Thyroid gland (tissue), 4 donors: ENCODE measurements at regions not wholly inside any gene's neighbourhood (a gene's known extent, or its start where the extent isn't known, plus 50 kb on each side); places are given as distances from the start of the nearest gene placed in this dataset.

Experiments used
- DNase-seq, 2 donors: peaks; one replicate each; pipeline ENCODE4 v3.0.0-alpha.2; 2019
- H3K27ac ChIP-seq, 3 donors: fragments of 200-600 bp; sonication (generic); 1 replicate in 2 of 3; 2 replicates in 1 of 3; pipeline ENCODE4 v1.5.1; 2016 to 2019; ENCODE audit warnings: mild to moderate bottlenecking in 1 of 3, moderate library complexity in 1 of 3
- H3K27me3 ChIP-seq: fragments of 200-600 bp; sonication (generic); one replicate; pipeline ENCODE4 v1.5.1; 2019
- H3K36me3 ChIP-seq, 2 donors: fragments of 200-600 bp; sonication (generic); one replicate each; pipeline ENCODE4 v1.5.1; 2016 to 2019
- H3K4me1 ChIP-seq, 2 donors: fragments of 200-600 bp; sonication (generic); one replicate each; pipeline ENCODE4 v1.5.1; 2017 to 2019
- H3K4me3 ChIP-seq, 3 donors: fragments of 200-600 bp; sonication (generic); replicated peaks in 1 of 3; 1 replicate in 2 of 3; 2 replicates in 1 of 3; pipeline ENCODE4 v1.5.1; 2016; ENCODE audit warnings: mild to moderate bottlenecking in 1 of 3
- H3K9me3 ChIP-seq: fragments of 200-600 bp; sonication (generic); one replicate; pipeline ENCODE4 v1.5.1; 2017
- POLR2A ChIP-seq, 2 donors: fragments of 450-650 bp; IDR thresholded peaks; one replicate each; pipeline ENCODE4 v1.6.1; 2017; ENCODE audit warnings: antibody characterized with exemption in 2 of 2, mild to moderate bottlenecking in 2 of 2, moderate library complexity in 1 of 2
- WGBS, 2 donors: methylation state at CpG; one replicate each; pipeline ENCODE4 v1.1.5; 2017; 5-methylcytosine and 5-hydroxymethylcytosine counted together
- intact Hi-C: fragments of 100-400 bp; cut with DNase I; formaldehyde crosslinking; loops from one replicate; pipeline ENCODE4 v1.15.1; 2023
- TF ChIP-seq, protein P1 (sequence below), 6 experiments: fragments of 200-600 bp in 3 of 6; fragments of 450-650 bp in 3 of 6; sonication (generic) in 3 of 6; IDR thresholded peaks; one replicate each; pipeline ENCODE4 v1.5.1; 2016 to 2019; ENCODE audit warnings: antibody characterized with exemption in 6 of 6, mild to moderate bottlenecking in 2 of 6, inconsistent platforms in 1 of 6, moderate library complexity in 1 of 6

DNA sequence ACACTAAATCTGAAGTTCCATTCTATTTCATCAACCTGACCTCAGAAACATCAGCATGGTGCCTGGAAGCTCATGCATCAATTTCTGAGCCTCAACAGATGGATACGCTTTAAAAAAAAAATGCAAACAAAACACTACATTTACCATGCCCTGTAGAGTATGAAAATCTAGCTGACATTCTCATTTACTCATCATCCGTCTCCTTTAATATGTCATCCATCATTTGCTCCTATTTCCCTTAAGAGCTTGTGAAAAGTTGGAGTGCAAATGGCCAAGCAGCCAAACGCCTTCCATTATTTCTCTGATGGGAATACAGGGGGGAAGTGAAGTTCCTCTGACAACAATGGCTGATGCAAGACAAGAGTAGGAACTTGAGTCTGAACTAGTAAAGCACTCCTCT lies 295.0 kb downstream of the TGFB2 start:
- Histone ChIP-seq H3K4me3 (no peak overlapping the region), H3K27ac (no peak overlapping the region), H3K27me3 (no peaks in the 10 kb centered on the region), H3K4me1 (no peaks in the 10 kb centered on the region), H3K36me3 (no peaks in the 10 kb centered on the region), H3K9me3 (no peaks in the 10 kb centered on the region)
- intact Hi-C loops, result no loop called here
- TF ChIP-seq, protein P1, sequence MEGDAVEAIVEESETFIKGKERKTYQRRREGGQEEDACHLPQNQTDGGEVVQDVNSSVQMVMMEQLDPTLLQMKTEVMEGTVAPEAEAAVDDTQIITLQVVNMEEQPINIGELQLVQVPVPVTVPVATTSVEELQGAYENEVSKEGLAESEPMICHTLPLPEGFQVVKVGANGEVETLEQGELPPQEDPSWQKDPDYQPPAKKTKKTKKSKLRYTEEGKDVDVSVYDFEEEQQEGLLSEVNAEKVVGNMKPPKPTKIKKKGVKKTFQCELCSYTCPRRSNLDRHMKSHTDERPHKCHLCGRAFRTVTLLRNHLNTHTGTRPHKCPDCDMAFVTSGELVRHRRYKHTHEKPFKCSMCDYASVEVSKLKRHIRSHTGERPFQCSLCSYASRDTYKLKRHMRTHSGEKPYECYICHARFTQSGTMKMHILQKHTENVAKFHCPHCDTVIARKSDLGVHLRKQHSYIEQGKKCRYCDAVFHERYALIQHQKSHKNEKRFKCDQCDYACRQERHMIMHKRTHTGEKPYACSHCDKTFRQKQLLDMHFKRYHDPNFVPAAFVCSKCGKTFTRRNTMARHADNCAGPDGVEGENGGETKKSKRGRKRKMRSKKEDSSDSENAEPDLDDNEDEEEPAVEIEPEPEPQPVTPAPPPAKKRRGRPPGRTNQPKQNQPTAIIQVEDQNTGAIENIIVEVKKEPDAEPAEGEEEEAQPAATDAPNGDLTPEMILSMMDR (IDR thresholded peaks at IDR 0.05), result no peak
- TF ChIP-seq POLR2A (IDR thresholded peaks at IDR 0.05), result no peak
- DNase-seq, result no peak
- WGBS, 2 donors, result 92% methylated on average over 3 of the region's 3 CpGs

DNA sequence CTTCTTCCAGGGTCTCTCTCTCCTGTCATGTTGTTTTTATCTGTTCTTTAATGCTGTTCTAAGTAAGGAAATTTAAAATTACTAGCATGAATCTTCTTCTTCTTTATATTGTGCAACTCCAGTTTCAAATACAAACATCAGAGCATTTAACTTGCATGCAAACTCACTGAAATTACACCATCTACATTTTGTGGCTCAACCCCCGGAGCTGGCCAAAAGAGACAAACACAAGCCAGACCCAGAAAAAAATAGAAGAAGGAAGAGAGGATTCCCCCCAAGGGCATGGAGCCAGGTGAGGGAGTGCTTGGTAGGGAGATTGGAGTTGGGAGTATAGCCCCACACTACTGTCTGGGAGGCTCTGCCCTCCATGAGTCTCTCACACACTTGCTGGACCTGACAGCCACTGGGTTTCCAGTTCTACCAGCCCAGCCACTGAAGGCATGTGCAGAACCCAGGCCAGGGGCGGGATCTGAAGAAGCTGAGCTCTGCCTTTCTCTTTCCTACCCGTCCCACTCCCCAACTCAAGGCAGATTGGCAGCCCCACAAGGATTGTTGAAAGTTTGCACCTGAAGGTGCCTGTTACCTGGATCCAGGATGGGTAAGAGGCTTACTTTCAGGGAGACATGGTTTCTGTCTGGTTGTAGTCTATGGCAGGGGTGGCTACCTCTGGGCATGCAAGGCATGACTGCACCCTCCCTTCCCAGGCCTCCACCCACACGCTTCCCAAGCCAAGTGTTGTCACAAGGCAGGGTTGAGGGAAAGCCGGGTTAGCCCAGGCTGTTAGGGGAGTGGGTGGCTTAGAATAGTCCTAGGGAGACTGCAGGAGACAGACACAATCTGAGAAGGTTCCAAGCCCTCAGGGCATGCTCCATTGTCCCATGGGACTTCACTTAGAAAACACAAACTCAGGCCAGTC lies 297.2 kb downstream of the TGFB2 start:
- no peaks in the 10 kb centered on the region for H3K36me3 ChIP-seq
- WGBS, 2 donors, result 83 to 87% methylated on average over 4 to 5 of the region's 5 CpGs
- intact Hi-C loops, result no loop called here
- peak in 1 of 2 donors; percentile 2 for DNase-seq
- H3K4me1 ChIP-seq, result no peaks in the 10 kb centered on the region
- H3K27ac ChIP-seq, result no peak overlapping the region
- TF ChIP-seq, protein P1 (IDR thresholded peaks at IDR 0.05), result no peak
- TF ChIP-seq POLR2A (IDR thresholded peaks at IDR 0.05), result no peak
- H3K9me3 ChIP-seq, result no peaks in the 10 kb centered on the region
- H3K27me3 ChIP-seq, result no peaks in the 10 kb centered on the region
- no peak overlapping the region for H3K4me3 ChIP-seq

DNA sequence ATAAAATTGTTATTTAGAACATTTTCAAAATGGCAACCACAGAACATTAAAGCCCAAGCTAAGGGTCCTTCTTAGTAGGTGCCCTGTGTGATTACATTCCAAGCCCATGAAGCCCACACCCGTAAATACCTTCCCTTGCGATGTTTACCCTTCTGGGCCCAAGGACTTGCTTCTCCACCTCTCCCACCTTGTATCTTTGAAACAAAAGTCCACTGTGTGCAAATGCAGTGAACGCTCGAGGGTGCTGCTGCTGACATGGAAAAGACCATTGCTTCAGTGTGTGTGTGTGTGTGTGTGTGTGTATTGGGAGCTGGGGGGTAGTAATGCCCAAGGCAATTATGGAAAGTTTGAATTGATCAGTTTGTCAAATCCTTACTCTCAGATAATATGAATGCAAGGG lies 298.1 kb downstream of the TGFB2 start:
- Histone ChIP-seq H3K27me3 (no peaks in the 10 kb centered on the region), H3K4me1 (no peaks in the 10 kb centered on the region), H3K4me3 (no peak overlapping the region), H3K27ac (no peak overlapping the region), H3K36me3 (no peaks in the 10 kb centered on the region), H3K9me3 (no peaks in the 10 kb centered on the region)
- WGBS, 2 donors, result 91 to 95% methylated on average over 4 of the region's 4 CpGs
- TF ChIP-seq, protein P1 (IDR thresholded peaks at IDR 0.05), result no peak
- TF ChIP-seq POLR2A (IDR thresholded peaks at IDR 0.05), result no peak
- DNase-seq, result no peak
- intact Hi-C loops, result no loop called here

DNA sequence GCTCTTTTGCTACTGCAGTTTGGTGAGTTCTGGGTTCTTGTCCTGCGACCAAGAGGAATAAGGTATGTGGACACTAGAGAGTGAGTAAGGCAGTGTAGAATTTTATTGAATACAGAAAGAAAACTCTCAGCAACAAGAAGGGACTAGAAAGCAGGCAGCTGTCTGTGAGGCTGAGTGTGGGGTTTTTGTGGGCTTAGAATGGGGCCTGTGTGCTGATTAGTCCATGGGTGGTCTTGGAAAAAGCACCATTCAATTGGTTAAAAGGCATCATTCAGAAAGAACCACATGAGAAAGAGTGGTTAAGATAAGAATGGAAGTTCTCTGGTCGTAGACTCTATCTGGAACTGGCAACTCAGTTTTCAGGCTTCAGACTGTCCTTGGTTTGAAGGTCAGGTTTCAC lies 298.8 kb downstream of the TGFB2 start:
- no peaks in the 10 kb centered on the region for H3K4me1 ChIP-seq
- intact Hi-C loops, result no loop called here
- H3K9me3 ChIP-seq, result no peaks in the 10 kb centered on the region
- no peak overlapping the region for H3K4me3 ChIP-seq
- DNase-seq, result no peak
- 94% methylated on average over 2 of the region's 2 CpGs for WGBS, 2 donors
- H3K36me3 ChIP-seq, result no peaks in the 10 kb centered on the region
- no peaks in the 10 kb centered on the region for H3K27me3 ChIP-seq
- no peak for TF ChIP-seq POLR2A (IDR thresholded peaks at IDR 0.05)
- H3K27ac ChIP-seq, result no peak overlapping the region

DNA sequence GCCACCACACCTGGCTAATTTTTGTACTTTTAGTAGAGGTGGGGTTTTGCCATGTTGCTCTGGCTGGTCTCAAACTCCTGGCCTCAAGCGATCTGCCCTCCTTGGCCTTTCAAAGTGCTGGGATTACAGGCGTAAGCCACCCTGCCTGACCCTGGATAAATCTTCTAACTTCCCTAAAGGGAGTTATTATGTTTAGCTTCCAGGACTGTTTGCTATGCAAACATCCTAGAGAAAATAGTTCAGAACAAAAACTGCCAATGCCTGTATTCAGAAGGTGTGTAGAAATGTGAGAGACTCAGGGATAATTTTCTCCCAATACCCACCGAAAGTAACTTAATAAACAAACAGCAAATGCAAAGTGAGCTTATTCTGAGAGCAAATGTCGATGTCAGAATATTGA lies 301.2 kb downstream of the TGFB2 start:
- Histone ChIP-seq H3K27me3 (no peaks in the 10 kb centered on the region), H3K27ac (no peak overlapping the region), H3K9me3 (no peaks in the 10 kb centered on the region), H3K4me1 (no peaks in the 10 kb centered on the region), H3K4me3 (no peak overlapping the region), H3K36me3 (no peaks in the 10 kb centered on the region)
- intact Hi-C loops, result no loop called here
- 83 to 85% methylated on average over 4 of the region's 4 CpGs for WGBS, 2 donors
- DNase-seq, result no peak
- TF ChIP-seq POLR2A (IDR thresholded peaks at IDR 0.05), result no peak
- TF ChIP-seq, protein P1 (IDR thresholded peaks at IDR 0.05), result no peak
